ENCODE measurements at regions not wholly inside any gene's neighbourhood (a gene's known extent, or its start where the extent isn't known, plus 50 kb on each side); places are given as distances from the start of the nearest gene placed in this dataset.

GRCh38 chr19:31154021-31154420 lies 195.2 kb downstream of the TSHZ3 start:
- DNase-seq = peak; percentile 47

GRCh38 chr19:31152906-31153305 lies 196.3 kb downstream of the TSHZ3 start:
- peak; percentile 53 for DNase-seq

GRCh38 chr19:31149441-31149941 lies 199.7 kb downstream of the TSHZ3 start:
- DNase-seq = peak; percentile 86

- DNase-seq = no peak
Measured at GRCh38 chr19:31148671-31149070, 200.6 kb downstream of the TSHZ3 start.

GRCh38 chr19:31147234-31147633 lies 202.0 kb downstream of the TSHZ3 start:
- DNase-seq = no peak

- DNase-seq = peak; percentile 63
Measured at GRCh38 chr19:31146546-31147183, 202.6 kb downstream of the TSHZ3 start.

- DNase-seq = peak; percentile 59
Measured at GRCh38 chr19:31146015-31146414, 203.2 kb downstream of the TSHZ3 start.

- DNase-seq = no peak
Measured at GRCh38 chr19:31145007-31145406, 204.2 kb downstream of the TSHZ3 start.

- DNase-seq = no peak
Measured at GRCh38 chr19:31144075-31144870, 205.0 kb downstream of the TSHZ3 start.

GRCh38 chr19:31141301-31141700 lies 207.9 kb downstream of the TSHZ3 start:
- no peak for DNase-seq

GRCh38 chr19:31140717-31141116 lies 208.5 kb downstream of the TSHZ3 start:
- DNase-seq = peak; percentile 92

GRCh38 chr19:31139871-31140505 lies 209.2 kb downstream of the TSHZ3 start:
- peak; percentile 95 for DNase-seq

GRCh38 chr19:31138077-31138476 lies 211.2 kb downstream of the TSHZ3 start:
- DNase-seq = no peak

GRCh38 chr19:31135841-31136240 lies 213.4 kb downstream of the TSHZ3 start:
- peak; percentile 57 for DNase-seq

- no peak for DNase-seq
Measured at GRCh38 chr19:31132753-31133110, 216.5 kb downstream of the TSHZ3 start.

GRCh38 chr19:31128291-31128690 lies 220.9 kb downstream of the TSHZ3 start:
- no peak for DNase-seq

- peak; percentile 98 for DNase-seq
Measured at GRCh38 chr19:31127134-31127967, 221.9 kb downstream of the TSHZ3 start.

- DNase-seq = peak; percentile 37
Measured at GRCh38 chr19:31126236-31126635, 223.0 kb downstream of the TSHZ3 start.

GRCh38 chr19:31125071-31125470 lies 224.2 kb downstream of the TSHZ3 start:
- no peak for DNase-seq

GRCh38 chr19:31121501-31121900 lies 227.7 kb downstream of the TSHZ3 start:
- DNase-seq = no peak

- DNase-seq = no peak
Measured at GRCh38 chr19:31120952-31121351, 228.3 kb downstream of the TSHZ3 start.

- peak; percentile 55 for DNase-seq
Measured at GRCh38 chr19:31119951-31120690, 229.1 kb downstream of the TSHZ3 start.
